RPMI8226 (cell line): ENCODE measurements at regions not wholly inside any gene's neighbourhood (a gene's known extent, or its start where the extent isn't known, plus 50 kb on each side); places are given as distances from the start of the nearest gene placed in this dataset.

ENCODE experiments used
- DNase-seq: peaks from one replicate; pipeline ENCODE4 v3.0.0-alpha.2; 2015

DNA sequence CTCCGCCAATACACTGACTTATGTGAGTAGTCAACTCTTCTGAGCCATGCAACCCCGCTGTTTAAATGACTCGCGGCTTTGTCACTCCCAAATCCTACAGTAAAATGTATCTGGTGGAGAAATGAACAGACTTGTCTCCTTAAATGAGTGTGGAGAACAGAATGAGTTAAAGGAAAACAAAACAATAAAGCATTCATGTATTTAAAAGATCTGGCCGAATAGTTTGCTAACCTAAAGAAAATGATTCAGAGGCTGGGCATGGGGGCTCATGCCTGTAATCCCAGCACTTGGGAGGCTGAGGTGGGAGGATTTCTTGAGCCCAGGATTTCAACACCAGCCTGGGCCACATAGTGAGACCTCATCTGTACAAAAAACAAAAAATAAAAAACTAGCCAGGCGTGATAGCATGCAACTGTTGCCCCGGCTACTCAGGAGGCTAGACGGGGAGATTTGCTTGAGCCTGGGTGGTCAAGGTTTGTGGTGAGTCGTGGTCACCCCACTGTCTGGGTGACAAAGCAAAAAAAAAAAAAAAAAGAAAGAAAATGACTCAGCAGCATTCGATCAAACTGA is 86.5 kb upstream of the PFKP start:
- DNase-seq = no peak

DNA sequence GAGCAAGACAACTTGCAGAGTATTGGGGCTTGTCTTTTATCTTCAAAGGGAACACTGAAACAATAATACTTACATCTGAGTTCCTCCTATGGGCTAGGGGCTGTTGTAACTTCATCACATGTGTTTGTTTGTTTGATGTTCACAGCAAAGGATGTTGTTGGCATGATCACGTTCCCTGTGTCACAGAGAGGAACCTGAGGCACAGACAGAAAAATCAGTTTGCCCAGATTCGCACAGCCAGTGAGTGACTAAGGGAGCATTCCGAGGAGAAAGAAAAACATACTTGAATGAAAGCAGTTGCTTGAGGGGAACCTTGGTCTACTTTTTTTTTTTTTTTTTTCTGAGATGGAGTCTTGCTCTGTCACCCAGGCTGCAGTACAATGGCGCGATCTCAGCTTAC is 87.2 kb upstream of the PFKP start:
- no peak for DNase-seq

DNA sequence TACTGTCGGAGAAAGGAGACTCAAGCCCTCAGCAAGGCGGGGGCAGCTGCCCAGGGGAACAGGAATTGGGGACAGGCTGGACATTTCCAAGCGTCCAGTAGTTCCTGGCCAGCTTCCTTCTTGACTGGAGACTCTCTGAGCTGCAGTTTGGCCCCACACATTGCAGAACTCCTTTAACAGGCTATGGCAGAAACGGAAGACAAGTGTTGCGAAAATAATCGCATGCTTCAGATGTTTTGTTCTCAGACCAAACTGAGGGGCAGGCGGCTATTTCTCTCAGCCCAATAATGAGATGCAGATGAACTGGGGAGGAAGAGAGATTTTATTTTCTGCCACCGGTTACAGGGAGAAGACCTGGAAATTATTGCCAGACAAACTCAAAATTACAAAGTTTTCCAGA is 88.0 kb upstream of the PFKP start:
- DNase-seq = no peak

DNA sequence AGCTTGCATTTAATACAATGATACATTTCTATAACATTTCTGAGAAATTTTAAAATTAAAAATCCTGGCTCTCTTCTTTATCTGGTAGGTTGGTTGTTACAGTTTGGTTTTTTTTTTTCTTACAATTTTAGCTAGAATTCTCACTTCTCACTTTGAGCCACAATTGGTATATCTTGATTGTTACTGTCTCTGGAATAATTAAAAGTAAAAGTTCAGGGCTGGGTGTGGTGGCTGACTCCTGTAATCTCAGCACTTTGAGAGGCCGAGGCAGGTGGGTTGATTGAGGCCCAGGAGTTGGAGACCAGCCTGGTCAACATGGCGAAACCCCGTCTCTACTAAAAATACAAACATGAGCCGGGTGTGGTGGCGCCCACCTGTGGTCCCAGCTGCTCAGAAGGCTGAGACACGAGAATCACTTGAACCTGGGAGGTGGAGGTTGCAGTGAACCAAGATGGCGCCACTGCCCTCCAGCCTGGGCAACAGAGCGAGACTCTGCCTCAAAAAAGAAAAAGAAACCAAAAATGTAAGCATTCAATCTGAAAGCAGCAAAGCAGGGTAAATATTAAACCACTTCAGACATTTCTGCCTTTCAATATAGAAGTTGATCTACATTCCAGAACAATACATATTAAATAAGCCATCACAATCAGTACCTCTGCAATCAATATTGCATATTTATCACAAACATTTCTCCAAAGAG is 88.6 kb upstream of the PFKP start:
- no peak for DNase-seq

DNA sequence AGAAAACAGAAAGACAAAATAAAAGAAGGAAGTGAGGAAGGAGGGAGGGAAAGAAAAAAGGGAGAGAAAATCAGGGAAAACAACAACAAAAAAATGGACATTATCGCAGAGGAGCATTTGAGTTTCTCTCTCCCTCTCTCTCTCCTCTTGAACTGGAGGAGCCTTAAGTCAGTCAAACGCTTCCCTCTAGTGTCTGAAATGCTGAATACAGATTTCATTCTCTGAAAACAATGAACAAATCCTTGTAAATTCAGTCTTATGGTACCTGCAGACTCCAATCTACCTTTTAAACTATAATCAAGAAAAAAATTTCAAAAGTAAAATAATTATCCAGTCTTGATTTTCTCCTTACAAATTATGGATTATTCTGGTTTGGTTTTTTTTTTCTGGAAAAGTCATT is 89.2 kb upstream of the PFKP start:
- DNase-seq = peak; percentile 47

DNA sequence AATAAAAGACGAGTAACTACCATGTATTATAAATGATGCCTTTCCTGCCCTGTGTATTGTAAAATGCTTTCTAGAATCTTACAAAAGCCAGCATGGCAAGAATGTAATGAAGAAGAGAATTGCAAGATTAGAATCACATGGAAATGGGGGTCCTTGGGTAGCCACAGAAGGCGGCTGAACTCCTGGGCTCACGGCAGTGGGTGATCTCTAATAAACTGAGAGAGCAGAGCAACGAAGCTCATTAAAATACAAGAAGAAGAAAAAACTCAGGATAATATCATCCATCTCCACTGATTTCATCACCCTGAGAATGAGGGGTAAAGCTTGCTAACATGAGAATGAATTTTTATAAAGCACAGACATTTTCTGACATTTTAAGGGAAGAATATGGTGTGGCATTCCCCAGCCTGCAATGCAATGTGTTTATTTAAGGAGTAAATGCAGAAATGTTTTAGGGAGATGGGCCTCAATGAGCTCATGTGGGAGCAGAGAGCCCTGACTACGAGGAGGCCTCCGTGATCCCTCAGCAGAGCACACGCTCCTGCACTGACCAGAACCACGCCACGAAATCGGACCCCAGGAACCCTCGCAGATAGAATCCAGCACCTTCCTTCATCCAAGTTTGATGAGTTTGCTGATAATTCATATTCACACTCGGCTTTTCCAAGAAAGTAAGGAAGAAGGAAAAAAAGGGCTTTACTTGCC is 92.7 kb upstream of the PFKP start:
- DNase-seq = no peak

DNA sequence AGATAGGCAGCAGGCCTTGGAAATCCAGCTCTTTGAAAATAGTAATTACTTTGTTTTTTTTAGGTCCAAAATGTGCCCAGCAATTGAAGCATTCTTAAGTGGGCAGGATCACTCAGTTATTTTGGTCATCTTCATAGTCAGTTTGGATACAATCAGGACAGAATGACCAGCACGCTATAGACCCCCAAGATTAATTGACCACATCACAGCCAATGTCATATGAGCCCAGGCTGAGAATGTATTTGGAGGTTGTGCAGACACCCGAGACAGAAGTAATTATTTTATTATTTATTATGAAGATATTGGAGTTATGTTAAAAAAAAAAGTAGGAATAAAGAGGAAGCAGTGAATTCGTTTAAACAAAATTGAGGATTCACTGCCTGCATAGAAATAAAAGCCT is 93.3 kb upstream of the PFKP start:
- DNase-seq = no peak

DNA sequence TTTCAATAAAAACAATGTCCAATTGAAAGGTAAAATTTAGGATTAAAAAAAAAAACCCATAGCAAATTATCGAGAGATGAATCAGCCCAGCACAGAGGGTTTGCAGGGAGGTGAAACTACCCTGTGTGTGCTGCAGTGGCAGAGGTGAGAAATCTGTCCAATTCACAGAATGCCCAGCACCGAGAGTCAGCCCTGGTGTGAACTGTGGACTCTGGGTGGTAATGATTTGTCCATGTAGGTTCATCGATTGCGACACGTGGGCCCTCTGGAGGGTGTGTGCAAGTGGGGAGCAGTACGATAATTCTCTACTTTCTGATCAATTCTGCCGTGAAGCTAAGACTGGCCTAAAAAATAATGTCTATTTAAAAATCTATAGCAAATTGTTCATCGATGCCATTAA is 94.5 kb upstream of the PFKP start:
- DNase-seq = no peak

DNA sequence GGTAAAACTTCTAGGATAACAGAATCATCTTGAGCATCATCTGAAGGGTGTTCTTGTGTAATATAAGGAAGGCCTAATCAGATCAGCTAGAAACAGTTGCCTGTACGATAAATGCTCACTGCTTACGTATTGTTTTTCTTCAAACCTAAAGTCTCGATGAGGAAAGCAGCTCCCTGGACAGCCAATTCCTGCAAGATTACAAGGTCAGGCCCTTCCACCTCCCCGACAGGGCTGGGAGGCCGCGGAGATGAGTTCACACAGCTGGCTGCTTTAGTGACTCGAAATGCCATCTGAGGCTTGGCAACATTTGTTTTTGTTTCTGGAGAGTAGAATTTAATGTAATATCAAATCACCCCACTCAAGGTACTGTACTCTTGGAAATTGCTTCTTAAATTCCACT is 95.1 kb upstream of the PFKP start:
- no peak for DNase-seq

DNA sequence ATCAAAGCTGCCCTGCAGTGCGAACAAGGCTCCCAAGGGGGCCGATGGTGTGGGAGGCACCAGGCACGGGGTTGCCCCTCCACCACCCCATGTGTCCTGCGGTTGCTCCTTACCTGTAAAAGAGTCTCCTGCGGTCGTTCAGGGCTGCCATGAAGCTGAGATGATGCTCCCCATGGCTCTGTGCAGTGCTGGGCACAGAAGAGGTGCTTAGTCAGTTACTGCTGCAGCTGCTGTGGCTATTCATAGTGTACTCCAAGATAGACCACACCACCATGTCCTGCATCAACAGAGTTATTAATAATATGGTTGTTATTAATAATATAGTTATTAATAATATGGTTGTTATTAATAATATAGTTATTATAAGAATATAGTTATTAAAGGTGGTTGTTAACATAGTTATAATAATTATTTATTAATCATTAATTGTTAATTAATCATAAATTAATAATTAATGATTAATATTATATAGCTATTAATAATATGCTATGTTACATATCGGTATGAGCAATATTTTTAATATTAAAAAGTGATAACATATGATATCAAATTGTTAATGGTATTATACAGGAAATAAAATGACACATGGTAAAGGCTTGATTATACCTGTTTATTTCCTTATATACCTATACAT is 97.0 kb upstream of the PFKP start:
- DNase-seq = no peak

DNA sequence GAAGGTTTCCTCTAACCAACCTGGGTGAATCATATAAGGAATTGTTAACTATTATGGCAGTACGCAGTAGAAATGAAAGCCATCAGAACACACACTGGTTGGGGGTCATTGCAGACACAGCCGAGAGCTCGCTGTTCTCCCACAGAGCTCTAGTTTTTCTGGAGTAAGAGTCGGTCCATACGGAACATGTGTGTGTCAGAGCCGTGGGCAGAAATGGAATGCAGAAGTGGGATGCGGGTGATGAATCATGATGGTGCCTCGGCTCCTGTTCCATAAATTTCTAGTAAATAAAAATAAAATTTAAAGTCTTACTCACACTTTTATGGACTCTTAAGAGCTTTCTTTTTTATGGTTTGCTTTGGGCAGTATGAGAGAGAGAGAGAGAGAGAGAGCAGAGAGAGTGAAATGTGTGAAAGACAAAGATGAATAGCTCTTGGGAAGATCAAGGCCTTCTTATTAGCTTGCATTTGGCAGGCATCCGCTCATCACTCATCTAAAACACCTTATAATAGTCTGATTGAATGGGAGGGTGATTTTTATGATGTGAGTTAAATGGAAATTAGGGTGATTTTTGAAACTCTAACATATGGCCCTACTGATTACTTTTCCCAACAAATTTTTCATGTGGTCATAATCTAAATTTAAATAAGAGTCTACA is 98.8 kb upstream of the PFKP start:
- no peak for DNase-seq

DNA sequence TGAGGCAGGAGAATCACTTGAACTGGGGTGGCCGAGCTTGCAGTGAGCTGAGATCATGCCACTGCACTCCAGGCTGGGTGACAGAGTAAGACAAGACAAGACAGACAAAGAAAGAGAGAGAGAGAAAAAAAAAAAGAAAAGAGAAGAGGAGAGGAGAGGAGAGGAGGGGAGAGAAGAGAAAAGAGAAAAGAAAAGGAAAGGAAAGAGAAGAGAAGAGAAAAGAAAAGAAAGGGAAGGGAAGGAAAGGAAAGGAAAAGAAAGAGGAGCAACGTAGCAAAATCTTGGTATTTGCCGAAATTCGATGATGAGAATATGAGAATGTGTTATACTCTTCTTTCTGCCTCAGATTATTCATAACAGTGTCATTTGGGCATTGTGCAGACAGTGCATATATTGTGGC is 101.2 kb upstream of the PFKP start:
- DNase-seq = no peak

DNA sequence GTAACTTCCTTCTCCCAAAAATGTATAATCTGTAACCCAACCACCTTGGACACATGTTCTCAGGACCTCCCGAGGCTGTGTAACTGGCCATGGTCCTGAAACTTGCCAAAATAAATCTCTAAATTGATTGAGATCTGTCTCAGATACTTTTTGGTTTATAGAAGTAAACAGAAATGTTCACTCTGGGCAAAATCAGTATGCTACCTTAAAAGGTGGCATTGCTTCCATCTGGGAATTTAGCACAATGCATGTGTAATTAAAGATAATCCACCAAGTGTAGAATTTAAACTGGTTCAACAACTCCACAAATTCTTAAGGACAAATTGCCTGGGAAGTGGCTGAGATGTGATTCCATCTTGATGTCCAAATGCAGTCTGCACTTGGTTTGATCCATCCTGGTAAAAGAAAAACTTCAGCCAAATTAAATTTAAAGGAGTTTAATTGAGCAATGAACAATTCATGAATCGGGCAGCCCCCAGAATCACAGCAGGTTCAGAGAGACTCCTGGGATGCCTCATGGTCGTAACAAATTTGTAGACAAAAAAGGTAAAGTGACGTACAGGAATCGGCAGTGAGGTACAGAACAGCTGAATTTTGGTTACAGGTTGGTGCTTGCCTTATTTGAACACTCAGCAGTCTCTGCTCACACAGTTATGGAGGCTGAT is 102.6 kb upstream of the PFKP start:
- no peak for DNase-seq

DNA sequence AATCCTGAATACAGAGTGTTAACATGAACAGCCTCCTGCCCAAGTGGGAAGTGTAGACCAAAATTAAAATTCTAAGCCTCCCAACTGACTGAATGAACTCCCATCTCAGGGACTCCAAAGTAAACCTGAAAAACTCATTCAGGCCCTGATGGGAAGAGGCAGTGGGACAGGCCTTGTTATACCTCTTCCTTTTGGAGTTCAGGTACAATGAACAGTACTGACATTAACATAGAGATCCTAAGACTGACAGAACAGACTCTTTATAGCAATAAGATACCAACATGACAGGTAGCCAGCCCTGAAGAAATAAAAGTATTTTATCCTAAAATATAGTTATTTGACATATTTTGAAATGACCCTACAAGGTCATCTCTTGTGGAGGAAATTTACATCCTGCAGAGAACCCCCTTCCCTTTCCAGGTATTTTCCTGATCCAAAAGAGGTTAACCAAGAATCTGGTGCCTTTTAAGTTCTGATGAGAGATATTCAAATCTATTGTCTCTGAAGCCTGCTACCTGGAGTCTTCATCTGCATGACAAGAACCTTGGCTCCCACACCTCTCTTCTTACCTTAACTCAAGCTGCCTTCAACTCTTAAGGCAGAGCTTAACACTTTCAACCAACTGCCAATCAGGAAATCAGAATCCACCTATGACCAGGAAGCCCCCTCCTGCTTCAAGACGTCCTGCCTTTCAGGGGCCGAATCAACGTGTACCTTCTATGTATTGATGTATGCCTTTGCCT is 103.3 kb upstream of the PFKP start:
- no peak for DNase-seq

DNA sequence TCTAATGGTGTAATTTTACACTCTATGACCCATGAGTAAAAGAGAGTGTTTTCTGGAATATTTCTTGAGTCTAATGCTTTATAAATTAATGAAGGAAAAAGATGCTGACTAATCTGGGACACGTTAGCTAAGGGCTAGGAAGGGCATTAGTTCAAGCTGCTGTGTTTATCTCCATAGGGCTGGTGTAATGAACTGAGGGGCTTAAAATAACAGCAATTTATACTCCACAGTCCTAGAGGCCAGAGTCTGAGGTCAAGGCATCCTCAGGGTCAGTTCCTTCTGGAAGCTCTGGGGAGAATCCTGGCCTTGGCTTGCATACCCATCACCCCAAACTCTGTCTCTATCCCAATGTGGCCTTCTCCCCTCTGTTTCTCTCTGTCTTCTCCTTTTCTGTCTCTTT is 105.2 kb upstream of the PFKP start:
- no peak for DNase-seq

DNA sequence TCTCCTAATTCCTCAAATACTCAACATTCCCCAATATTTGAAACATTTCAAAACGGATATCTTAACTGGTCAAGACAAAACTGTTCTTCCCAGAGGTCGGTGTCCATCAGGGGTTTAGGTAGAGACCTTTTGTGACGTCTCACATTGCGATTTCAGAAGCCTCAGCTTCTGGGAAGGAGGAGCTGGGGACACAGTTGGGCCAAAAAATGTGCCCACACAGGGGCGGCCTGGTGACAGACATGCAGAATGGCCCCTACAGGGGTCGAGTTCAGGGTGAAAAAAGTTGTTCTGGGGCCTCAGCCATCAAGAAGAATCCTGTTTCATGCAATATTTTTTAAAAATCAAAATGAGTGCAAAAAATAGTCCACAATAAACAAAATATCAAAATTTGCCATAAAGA is 108.7 kb upstream of the PFKP start:
- DNase-seq = no peak

DNA sequence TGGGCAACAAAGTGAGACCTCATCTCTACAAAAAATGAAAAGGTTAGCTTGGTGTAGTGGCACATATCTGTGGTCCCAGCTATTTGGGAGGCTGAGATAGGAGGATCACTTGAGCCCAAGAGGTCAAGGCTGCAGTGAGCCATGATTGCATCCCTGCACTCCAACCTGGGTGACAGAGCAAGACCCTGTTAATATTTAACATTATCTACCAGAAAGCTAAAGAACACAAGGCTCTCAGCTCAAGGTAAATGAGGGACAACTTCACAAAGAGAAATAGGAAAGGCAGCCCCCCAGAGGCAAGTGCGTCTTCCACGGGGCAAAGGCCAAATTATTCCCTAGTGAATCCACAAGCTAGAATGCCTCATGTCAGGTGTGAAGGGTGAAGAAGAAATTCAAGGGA is 109.6 kb upstream of the PFKP start:
- no peak for DNase-seq

DNA sequence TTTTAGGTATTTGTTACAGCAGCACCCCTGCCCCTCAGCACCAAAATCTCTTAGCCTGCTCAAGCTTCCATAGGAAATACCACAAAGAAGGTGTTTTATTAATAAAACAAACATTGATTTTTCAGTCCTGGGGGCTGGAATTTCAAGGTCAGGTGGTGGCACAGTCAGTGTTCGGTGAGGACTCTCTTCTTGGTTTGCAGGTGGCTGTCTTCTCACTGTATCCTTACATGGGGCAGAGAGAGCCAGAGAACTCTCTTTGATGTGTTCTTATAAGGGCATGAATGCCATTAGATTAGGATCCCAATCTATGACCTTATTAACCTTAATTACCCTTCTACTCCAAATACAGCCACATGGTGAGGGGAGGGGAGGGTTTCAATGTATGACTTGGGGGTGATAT is 112.3 kb upstream of the PFKP start:
- DNase-seq = no peak

DNA sequence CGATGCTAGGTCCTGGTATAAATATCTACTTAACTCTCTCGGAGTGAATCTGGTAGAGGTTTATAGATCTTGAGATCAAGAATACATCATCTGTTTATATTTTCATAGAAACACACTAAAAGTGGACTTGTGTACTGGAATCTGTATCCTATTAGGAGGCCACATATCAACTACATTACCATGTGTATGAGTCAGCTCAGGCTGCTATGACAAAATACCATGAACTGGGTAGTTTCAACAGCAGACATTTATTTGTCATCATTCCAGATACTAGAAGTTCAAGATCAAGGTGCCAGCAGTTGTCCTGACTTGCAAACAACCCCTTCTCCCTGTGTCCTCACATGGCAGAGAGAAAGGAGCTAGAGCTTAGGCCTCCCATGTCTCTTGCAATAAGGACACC is 113.9 kb upstream of the PFKP start:
- no peak for DNase-seq

DNA sequence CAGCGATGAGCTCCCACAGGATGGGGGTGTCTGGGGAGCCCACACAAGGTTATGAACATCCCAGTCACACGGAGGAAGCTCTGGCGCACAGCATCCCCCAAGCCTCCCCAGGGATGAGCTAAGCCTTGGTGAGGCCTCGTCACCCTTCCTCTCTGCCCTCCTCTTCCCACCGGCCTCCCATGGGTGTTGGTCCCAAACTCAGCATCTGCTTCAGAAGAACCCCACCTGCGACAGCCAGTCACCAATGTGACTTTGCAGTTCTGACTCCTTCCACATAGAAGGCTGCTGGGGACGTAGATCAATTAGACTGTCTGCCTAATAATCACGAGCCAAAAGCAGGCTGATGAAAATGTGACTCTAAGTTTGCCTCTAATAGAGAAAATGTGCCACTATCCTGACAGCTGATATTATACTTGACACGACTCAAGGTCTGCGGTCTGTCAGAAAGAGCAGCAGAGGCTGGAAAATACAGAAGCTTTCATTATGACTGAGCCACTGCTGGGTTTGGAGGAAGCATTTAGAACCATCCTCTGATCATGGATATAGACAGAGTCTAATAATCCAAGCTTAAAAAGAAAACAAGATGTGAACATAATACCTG is 116.0 kb upstream of the PFKP start:
- DNase-seq = no peak

DNA sequence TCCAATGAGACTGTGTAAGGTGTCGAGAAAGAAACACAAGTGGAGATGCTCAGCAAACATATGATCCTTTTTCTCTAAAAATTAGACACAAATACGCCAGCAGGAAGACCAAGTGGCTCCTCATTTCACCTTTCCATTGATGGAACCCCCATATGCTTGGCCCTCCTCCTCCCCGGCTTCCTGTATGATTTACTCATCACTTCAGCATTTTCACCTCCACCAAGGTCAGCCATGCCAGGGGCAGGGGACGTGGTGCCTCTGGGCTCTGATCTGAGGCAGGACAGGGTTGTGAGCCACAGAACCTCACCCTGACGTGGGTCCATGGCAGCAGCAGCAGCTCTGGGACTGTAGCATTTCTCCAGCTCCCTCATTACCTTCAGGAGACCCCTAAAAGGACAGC is 116.8 kb upstream of the PFKP start:
- no peak for DNase-seq

DNA sequence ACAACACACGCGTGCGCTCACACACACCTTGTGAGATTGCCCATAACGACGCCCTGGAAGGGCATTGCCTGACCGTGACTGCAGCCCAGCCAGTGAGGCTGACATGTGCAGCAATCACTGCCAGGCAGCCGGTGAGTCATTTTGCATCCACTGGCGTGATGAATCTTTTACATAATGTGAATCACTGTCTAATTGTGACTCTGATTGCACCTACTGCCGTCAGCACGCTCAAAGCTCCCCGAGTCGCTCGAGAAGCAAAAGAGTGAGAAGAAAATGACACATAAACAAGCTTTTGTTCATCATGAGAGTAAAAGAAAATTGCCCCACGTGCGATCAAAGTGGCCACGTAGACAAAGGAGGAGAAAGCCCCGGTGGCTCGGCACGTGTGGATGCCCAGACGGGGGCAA is 117.4 kb upstream of the PFKP start:
- DNase-seq = no peak
